GM12872 (cell line): ENCODE measurements at regions not wholly inside any gene's neighbourhood (a gene's known extent, or its start where the extent isn't known, plus 50 kb on each side); places are given as distances from the start of the nearest gene placed in this dataset.

Source experiments
- TF ChIP-seq, protein P1 (sequence below): IDR thresholded peaks from 3 replicates; pipeline ENCODE4 v1.5.1; 2011; ENCODE audit warnings: low read depth, mild to moderate bottlenecking, low read length, moderate library complexity; ENCODE audit not compliant: insufficient read depth

DNA sequence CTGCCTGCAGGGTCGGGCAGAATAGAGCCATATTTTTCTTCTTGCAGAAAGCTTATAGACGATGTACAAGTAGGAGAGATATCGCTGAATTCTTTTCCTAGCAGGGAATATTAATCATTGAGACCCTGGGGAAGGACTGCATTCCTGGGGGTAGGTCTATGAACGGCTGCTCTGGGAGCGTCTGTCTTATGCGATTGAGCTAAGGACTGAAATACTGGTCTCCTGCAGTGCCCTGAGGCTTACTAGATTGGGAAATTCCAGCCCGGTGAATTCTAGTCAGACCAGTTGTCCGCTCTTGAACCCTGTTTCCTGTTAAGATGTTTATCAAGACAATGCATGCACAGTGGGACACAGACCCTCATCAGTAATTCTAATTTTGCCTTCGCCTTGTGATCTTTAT lies 59.8 kb upstream of the UBAC2 start:
- TF ChIP-seq, protein P1, sequence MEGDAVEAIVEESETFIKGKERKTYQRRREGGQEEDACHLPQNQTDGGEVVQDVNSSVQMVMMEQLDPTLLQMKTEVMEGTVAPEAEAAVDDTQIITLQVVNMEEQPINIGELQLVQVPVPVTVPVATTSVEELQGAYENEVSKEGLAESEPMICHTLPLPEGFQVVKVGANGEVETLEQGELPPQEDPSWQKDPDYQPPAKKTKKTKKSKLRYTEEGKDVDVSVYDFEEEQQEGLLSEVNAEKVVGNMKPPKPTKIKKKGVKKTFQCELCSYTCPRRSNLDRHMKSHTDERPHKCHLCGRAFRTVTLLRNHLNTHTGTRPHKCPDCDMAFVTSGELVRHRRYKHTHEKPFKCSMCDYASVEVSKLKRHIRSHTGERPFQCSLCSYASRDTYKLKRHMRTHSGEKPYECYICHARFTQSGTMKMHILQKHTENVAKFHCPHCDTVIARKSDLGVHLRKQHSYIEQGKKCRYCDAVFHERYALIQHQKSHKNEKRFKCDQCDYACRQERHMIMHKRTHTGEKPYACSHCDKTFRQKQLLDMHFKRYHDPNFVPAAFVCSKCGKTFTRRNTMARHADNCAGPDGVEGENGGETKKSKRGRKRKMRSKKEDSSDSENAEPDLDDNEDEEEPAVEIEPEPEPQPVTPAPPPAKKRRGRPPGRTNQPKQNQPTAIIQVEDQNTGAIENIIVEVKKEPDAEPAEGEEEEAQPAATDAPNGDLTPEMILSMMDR, result no peak

DNA sequence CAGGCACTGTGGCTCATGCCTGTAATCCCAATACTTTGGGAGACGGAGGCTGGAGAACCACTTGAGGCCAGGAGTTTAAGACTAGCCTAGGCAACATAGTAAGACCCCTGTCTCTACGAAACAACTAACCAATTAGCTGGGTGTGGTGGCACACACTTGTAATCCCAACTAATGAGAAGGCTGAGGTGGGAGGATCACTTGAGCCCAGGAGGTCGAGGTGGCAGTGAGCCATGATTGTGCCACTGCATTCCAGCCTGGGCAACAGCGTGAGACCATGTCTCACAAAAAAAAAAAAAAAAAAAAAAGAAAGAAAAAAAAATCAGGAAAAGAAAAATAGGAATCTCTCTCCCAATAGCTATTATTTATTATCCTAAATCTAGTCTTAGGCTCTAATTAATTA lies 56.8 kb upstream of the UBAC2 start:
- TF ChIP-seq, protein P1, result no peak

DNA sequence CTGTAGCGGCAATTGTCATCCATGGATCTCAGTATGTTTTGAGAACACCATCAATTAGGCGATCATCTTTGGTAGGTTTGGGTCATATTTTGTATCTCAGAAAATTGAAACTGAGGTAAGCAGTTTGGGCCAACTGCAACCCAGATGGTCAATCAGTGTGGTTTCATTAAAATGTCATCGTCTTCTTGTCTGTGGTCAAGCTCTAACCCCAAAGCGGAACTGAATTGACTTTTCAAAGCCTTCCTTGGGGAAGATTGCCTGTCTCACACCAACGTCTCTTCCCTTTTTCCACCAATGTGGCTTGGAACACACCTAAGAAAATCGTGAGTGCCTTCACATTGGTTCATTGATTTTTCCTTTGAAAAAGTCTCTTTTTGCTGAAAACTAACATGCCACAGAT lies 56.3 kb upstream of the UBAC2 start:
- TF ChIP-seq, protein P1, result no peak

DNA sequence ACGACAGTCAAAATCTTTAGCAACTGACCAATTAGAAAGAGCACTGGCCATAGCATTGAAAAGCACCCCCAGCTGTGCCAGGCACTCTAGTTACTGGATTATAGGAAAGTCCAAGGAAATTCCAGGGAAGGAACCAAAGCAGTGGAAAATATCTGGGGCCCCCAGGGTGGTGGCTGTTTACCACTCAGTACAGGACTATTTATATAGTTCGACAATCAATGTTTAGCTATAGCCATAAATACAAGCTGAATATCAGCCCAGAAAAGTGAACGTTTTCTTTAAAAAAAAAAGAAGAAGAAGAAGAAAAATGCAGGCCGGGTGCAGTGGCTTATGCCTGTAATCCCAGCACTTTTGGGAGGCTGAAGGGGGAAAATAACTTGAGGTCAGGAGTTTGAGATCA lies 55.2 kb upstream of the UBAC2 start:
- TF ChIP-seq, protein P1, result no peak

DNA sequence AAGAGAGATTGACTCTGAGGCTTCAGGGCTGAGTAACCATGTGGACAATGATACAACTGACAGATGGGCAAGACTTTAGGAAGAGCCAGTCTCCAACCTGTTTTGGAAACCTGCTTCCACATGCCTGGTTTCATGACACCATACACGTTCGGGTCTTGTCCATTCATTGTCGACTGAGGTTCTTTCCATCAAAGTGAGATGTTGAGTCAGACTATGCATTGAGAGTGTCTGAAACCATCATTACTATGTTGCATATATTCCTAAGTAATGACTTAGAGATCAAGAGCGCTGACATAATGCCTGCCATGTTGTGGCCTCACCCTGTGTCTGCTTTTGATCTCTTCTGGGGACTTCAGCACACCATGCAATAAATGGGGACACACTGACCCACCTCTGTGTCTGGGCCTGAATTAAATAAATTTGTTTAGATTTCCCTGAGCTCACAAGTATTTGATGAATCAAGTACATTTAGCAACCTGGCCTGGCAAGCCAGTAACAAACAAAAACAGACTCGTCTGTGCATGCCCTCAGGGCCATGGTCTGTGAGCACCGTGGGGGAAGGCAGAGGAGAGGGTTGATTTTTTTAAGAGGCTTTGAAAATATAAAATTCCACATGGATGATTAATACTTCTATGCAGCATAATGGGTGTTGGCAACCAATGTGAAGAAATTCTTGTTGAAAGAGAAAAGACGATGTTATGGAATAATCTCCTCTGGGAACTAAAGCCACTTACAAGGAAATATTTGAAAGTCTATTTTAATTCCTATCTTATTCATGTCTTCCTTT lies 49.9 kb upstream of the UBAC2 start:
- TF ChIP-seq, protein P1, result no peak
